ENCODE measurements at regions not wholly inside any gene's neighbourhood (a gene's known extent, or its start where the extent isn't known, plus 50 kb on each side); places are given as distances from the start of the nearest gene placed in this dataset.

DNA sequence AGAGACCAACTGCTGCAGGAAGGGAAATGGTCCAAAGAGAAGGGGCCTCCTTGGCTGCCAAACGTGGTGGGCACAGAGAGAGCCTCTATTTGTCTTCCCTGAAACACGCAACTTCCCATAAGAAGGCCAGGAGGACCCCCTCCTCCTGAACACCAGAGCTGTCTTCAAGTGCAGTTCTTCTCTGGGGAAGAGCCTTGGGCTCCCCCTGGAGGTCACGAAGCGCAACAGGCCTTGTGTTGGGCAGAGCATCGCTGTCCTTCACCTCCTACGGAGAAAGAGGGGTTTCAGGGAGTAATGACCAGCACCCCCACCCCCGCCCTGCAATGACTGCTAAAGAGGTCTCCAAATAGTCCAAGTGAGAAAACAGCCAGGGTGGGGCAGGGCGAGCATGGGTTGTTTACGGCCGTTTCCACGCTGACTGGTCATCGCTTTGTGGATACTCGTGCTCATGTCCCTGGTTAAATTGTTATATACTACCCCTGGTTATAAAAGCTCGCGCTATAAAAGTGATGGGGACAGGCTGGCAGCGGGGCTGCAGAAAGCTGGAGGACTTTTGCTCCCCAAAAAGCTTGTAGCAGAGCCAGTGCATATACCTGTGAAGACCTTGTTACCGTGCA, 397.5 kb upstream of the ATP10A start:
- TF ChIP-seq, protein P1, sequence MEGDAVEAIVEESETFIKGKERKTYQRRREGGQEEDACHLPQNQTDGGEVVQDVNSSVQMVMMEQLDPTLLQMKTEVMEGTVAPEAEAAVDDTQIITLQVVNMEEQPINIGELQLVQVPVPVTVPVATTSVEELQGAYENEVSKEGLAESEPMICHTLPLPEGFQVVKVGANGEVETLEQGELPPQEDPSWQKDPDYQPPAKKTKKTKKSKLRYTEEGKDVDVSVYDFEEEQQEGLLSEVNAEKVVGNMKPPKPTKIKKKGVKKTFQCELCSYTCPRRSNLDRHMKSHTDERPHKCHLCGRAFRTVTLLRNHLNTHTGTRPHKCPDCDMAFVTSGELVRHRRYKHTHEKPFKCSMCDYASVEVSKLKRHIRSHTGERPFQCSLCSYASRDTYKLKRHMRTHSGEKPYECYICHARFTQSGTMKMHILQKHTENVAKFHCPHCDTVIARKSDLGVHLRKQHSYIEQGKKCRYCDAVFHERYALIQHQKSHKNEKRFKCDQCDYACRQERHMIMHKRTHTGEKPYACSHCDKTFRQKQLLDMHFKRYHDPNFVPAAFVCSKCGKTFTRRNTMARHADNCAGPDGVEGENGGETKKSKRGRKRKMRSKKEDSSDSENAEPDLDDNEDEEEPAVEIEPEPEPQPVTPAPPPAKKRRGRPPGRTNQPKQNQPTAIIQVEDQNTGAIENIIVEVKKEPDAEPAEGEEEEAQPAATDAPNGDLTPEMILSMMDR (IDR thresholded peaks at IDR 0.05; ENCODE audit: insufficient read depth, low read depth, low read length) = peak; percentile 47
- TF ChIP-seq EZH2 (IDR thresholded peaks at IDR 0.05; ENCODE audit: insufficient read depth, low read length) = no peak

Data from astrocyte (in vitro differentiated cells and primary cell).